Neuron (in vitro differentiated cells): ENCODE measurements at regions not wholly inside any gene's neighbourhood (a gene's known extent, or its start where the extent isn't known, plus 50 kb on each side); places are given as distances from the start of the nearest gene placed in this dataset.
"Not testable (repeated sequence)": the region's sequence is repeated elsewhere in the genome, so short reads cannot be mapped to it uniquely, and the experiment has no call there.

ENCODE experiments used
- H2AFZ ChIP-seq: one replicate; pipeline ENCODE4 v1.6.1; 2013; ENCODE audit warnings: low read depth, mild to moderate bottlenecking, inconsistent platforms, low read length, moderate library complexity
- H3K27me3 ChIP-seq: one replicate; pipeline ENCODE4 v1.6.1; 2013; ENCODE audit warnings: low read length; ENCODE audit not compliant: insufficient read depth
- H3K36me3 ChIP-seq: one replicate; pipeline ENCODE4 v1.6.1; 2013; ENCODE audit warnings: low read length; ENCODE audit not compliant: insufficient read depth
- H3K4me1 ChIP-seq: one replicate; pipeline ENCODE4 v1.6.1; 2013; ENCODE audit warnings: low read length; ENCODE audit not compliant: insufficient read depth
- H3K4me3 ChIP-seq: 2 replicates; pipeline ENCODE4 v1.5.1; 2013; ENCODE audit warnings: mild to moderate bottlenecking, low read length, moderate library complexity
- H3K9me3 ChIP-seq: one replicate; pipeline ENCODE4 v1.6.1; 2013; ENCODE audit warnings: low read length

DNA sequence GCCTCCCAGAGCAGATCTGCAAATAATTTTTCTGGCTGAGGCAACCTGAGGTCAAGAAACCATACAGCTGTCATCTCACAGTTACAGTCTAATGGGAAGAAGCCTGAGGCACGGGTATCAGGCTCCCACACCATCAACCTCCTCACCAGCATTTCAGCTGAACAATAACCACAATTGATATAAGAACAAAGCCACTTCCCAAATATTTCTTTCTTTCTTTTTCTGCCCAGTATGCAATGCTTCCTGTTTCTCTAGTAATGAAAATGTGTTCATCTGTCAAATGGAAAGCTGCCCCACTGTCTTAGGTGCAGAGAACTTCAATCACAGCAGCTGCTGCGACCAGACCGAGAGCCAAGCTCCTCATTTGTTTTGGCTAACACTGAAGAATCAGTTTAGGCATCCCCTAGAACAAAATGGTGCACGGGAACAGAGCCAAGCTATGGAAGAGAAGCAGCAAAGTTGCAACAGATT lies 108.4 kb downstream of the BLID start:
- H3K27me3 ChIP-seq: peaks cover 5% of the 10 kb centered on the region
- no peaks in the 10 kb centered on the region for H3K9me3 ChIP-seq
- no peak overlapping the region for H2AFZ ChIP-seq
- no peak overlapping the region for H3K4me3 ChIP-seq
- H3K4me1 ChIP-seq: no peaks in the 10 kb centered on the region
- no peaks in the 10 kb centered on the region for H3K36me3 ChIP-seq

DNA sequence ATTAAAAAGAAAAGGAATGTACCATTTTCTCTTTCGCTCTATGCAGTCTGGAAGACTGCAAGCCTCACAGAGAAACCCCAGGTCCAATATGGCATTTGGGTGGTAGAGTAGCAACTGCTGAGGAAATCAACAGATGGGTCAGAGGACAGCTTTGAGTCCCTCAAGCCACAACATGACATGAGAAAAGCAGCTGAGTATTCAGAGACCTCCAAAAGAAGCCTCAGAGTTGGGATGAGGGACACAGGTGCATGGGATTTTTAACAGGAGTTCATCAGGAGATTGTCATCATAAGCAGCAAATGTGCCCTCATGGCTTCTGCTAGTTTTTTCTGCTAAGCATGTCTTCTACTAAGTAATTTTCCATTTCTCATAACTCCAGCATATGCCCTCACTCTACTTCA lies 111.6 kb downstream of the BLID start:
- H3K4me1 ChIP-seq: no peaks in the 10 kb centered on the region
- H3K27me3 ChIP-seq: peaks cover 5% of the 10 kb centered on the region
- H2AFZ ChIP-seq: no peak overlapping the region
- H3K36me3 ChIP-seq: no peaks in the 10 kb centered on the region
- H3K4me3 ChIP-seq: no peak overlapping the region
- no peaks in the 10 kb centered on the region for H3K9me3 ChIP-seq

DNA sequence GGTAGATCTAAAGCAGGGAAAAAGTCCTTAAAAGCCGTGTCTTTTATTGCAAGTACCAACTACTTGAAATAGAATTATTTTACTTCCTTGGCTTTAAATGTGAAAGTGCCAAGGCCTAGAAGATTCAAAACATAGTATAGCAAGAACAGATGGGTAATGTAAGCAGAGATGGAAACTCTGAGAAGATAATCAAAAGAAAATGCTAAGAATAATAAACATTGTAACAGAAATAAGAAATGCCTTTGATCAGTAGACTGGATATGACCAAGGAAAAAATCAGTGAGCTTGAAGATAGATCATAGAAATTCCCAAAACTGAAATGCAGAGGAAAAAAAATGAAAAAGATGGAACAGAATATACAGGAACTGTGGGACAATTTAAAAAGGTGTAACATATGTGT lies 113.1 kb downstream of the BLID start:
- no peaks in the 10 kb centered on the region for H3K36me3 ChIP-seq
- H3K4me3 ChIP-seq: no peak overlapping the region
- no peaks in the 10 kb centered on the region for H3K4me1 ChIP-seq
- peaks cover 5% of the 10 kb centered on the region for H3K27me3 ChIP-seq
- H2AFZ ChIP-seq: no peak overlapping the region
- H3K9me3 ChIP-seq: no peaks in the 10 kb centered on the region

DNA sequence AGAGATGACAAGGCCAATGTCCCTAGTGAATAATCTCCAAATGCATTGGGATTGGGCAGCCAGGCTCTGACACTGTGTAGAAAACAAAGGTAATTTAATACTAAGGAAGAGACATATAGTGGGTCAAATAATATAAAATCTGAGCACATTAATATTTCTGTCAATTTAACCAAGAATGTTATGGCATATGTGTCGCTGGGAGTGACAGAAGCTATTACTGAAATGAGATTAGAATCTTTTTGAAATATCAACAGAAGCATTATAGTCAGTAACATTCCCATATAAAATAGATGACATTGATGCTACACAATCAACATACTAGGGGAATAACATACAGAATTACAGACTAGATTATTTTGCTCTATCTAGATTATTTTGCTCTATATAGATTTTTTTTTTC lies 114.0 kb downstream of the BLID start:
- Histone ChIP-seq H3K4me3 (no peak overlapping the region), H3K9me3 (no peaks in the 10 kb centered on the region), H3K36me3 (no peaks in the 10 kb centered on the region), H2AFZ (no peak overlapping the region), H3K27me3 (peaks cover 1% of the 10 kb centered on the region), H3K4me1 (no peaks in the 10 kb centered on the region)

DNA sequence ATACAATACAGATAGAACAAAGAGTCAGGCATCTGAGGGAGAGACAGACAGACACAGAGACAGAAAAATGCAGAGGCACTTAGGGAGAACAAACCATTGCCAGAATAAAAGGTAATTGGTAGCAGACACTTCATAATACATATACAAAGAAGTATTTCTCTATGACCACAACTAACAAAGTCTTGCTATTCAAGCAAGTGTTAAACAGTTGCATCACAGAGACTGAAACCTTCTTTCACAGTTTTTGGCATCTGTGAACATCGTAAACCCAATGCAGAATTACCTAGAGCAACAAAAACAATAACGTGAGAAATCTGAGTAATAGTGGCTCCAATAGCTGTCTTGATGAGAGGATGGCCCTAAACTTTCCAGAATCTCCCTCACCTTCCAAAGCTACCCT lies 116.4 kb downstream of the BLID start:
- Histone ChIP-seq H3K9me3 (no peaks in the 10 kb centered on the region), H3K27me3 (no peaks in the 10 kb centered on the region), H3K4me1 (no peaks in the 10 kb centered on the region), H2AFZ (no peak overlapping the region), H3K36me3 (no peaks in the 10 kb centered on the region), H3K4me3 (no peak overlapping the region)

DNA sequence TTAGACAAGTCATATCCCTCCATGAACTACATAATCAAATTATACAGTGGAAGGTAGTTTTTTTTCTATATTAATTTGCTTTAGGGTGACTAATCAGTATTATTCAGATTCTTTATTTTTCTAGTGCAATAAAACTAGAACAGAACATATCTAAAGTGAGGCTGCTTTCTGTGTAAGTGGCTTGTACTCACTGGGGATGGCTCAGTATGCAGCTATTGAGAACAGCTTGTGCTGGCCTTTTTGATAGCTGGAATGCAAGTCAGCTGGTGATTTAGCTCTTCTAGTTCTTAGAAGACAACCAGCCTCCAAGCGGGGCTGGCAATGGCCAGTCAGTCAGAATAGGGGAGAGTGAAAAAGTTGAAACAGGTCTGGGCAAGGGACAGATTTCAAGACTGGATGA lies 119.4 kb downstream of the BLID start:
- no peaks in the 10 kb centered on the region for H3K9me3 ChIP-seq
- H3K36me3 ChIP-seq: no peaks in the 10 kb centered on the region
- no peaks in the 10 kb centered on the region for H3K4me1 ChIP-seq
- H3K4me3 ChIP-seq: no peak overlapping the region
- H2AFZ ChIP-seq: no peak overlapping the region
- no peaks in the 10 kb centered on the region for H3K27me3 ChIP-seq

DNA sequence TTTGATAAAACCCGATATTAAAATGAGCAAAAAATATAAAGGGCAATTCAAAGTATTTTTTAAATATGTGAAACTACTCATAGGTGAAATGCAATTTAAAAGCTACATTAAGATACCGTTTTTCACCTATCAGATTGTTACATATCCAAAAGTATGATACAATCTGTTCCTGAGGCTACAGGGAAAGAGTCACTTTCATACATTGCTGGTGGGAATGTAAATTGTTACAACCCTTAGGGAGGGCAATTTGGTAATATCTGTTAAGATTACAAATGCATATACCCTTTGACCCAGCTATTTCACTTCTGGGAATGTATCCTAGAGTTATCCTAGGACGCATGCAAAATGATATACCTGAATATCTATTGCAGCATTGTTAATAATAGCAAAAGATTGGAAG lies 132.1 kb downstream of the BLID start:
- Histone ChIP-seq H3K9me3 (no peaks in the 10 kb centered on the region), H2AFZ (no peak overlapping the region), H3K4me3 (no peak overlapping the region), H3K36me3 (no peaks in the 10 kb centered on the region), H3K27me3 (no peaks in the 10 kb centered on the region), H3K4me1 (no peaks in the 10 kb centered on the region)

DNA sequence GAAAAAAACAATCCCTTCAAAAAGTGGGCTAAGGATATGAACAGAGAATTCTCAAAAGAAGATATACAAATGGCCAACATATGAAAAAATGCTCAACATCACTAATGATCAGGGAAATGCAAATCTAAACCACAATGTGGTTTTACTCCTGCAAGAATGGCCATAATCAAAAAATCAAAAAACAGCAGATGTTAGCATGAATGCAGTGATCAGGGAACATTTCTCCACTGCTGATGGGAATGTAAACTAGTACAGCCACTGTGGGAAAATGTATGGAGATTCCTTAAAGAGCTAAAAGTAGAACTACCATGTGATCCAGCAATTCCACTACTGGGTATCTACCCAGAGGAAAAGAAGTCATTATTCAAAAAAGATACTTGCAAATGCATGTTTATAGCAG lies 138.1 kb downstream of the BLID start:
- H3K4me1 ChIP-seq, H3K27me3 ChIP-seq, H3K36me3 ChIP-seq, H3K4me3 ChIP-seq, H3K9me3 ChIP-seq, H2AFZ ChIP-seq: not testable (repeated sequence)

DNA sequence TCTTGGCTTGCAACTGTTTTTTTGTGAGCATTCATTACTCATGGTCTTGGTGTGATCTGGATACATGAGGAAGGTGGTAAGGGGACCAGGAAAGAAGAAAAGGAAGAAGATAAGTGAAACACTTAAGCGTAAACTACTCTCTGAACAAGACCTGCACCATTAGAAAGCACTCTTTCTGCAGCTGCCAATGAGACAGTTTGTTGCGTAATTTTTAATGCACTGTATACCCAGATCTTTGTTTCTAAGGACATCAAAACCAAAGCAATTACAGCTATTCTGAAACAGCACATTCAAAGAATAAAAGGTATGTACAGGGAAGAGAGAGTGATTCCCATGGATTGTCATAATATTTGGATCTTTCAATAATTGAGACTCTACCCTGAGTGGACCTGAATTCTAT lies 147.4 kb downstream of the BLID start:
- Histone ChIP-seq H2AFZ (no peak overlapping the region), H3K4me1 (peaks cover 4% of the 10 kb centered on the region), H3K9me3 (no peaks in the 10 kb centered on the region), H3K27me3 (peaks cover 3% of the 10 kb centered on the region), H3K36me3 (no peaks in the 10 kb centered on the region), H3K4me3 (no peak overlapping the region)

DNA sequence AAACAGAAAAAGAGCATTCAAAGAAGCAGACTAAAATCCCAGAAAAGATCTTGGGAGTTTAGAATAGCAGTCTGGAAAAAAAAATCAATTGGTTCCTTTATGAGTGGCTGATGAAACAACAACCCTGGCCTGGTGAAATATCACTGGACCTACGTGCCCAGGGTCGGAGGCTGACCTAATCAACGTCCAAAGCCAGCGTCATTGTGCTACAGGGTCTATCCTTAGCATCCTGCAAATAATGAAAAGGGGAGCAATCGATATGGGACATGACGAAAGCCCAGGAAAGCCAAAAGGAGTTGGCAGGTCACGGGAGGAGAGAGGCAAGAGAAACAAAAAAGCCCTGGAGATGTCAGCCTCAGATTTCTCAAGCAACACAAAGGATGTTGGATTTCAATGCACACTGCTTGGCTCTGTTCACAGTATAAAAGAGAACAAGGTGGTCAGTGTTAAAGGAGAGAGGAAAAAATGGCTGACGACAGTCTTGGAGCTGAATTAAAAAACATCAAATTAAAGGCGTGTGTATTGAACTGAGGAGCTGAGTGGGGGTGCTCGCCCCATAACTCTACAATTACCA lies 148.8 kb downstream of the BLID start:
- H3K4me3 ChIP-seq: no peak overlapping the region
- H3K9me3 ChIP-seq: no peaks in the 10 kb centered on the region
- peaks cover 9% of the 10 kb centered on the region for H3K4me1 ChIP-seq
- H3K27me3 ChIP-seq: peaks cover 3% of the 10 kb centered on the region
- no peaks in the 10 kb centered on the region for H3K36me3 ChIP-seq
- no peak overlapping the region for H2AFZ ChIP-seq

DNA sequence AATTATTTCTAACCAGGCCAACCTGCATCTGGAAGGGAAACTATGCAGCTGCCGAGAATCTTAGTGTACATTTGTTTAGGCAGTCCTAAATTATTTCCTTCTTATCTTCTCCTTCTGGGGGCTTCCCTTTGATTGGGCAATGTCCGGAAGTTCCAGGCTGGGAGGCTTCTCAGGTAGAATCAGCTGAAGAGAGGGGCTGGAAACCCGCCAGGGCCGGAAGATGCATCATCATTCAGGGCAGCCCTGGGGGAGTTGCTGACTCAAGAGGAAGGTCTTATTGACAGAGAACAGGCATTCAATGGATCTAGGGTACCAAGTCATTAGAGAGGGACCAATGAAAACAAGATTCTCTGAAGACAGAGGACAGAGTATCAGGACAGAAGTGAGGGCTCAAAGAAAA lies 150.7 kb downstream of the BLID start:
- H3K9me3 ChIP-seq: no peaks in the 10 kb centered on the region
- no peaks in the 10 kb centered on the region for H3K36me3 ChIP-seq
- peaks cover 3% of the 10 kb centered on the region for H3K27me3 ChIP-seq
- no peak overlapping the region for H2AFZ ChIP-seq
- H3K4me3 ChIP-seq: no peak overlapping the region
- H3K4me1 ChIP-seq: peaks cover 12% of the 10 kb centered on the region

DNA sequence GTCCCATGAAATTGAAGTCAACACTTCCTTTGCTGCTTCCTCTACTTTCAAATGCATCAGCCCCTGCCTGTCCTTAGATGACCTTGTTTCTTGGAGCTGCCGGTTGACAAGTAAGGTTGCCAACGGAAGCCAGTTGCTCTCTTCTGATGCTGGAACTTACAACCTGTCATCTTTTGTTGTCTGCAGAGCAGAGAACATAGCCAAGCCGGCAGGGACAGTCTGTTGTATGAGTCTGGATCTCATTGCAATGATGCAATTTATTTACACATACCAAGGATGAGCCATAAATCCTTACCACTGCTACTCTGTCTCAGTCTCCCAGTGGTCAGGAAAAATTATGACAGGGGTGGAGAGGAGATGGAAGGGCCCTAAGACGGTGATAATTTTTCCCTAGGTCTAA lies 151.4 kb downstream of the BLID start:
- Histone ChIP-seq H2AFZ (no peak overlapping the region), H3K4me3 (no peak overlapping the region), H3K4me1 (peaks cover 12% of the 10 kb centered on the region), H3K27me3 (peaks cover 3% of the 10 kb centered on the region), H3K36me3 (no peaks in the 10 kb centered on the region), H3K9me3 (no peaks in the 10 kb centered on the region)

DNA sequence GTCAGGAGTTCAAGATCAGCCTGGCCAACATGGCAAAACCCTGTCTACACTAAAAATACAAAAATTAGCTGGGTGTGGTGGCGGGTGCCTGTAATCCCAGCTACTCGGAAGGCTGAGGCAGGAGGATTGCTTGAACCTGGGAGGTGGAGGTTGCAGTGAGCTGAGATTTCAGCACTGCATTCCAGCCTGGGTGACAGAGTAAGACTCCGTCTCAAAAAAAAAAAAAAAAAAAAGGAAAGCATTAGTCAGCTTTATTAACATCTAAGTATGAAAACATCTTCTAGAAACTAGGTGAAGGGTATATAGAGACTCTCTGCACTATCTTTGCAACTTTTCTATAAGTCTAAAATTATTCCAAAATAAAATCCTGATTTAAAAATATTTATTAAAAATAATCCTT lies 152.2 kb downstream of the BLID start:
- not testable (repeated sequence) for H3K4me3 ChIP-seq, H3K27me3 ChIP-seq
- H3K4me1 ChIP-seq: peaks cover 12% of the 10 kb centered on the region

DNA sequence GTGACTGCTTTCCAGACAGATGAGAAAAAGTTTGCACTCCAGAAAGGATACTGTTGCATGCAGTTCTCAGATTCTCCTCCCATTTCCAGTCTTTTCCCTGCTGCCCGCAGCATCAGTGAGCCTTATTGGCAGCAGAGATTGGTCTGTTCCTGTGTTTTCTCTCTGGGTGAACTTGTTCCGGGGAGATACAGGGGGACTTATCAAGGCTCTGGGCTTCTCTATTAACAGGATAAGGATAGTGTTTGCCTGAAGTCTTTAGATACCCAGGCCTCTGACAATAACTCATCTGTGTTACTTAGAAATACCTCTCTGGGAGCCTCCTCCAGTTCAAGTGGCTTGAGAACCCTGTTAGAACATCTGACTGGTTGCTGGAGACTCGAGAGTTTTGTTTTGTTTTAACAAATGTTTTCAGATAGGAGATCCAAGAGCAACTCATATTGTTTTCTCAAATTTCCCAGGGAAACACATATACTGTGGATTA lies 154.7 kb downstream of the BLID start:
- Histone ChIP-seq H3K4me1 (peaks cover 8% of the 10 kb centered on the region), H3K27me3 (no peaks in the 10 kb centered on the region), H2AFZ (no peak overlapping the region), H3K36me3 (no peaks in the 10 kb centered on the region), H3K9me3 (no peaks in the 10 kb centered on the region), H3K4me3 (no peak overlapping the region)

More for the DNA sequence above, 152.2 kb downstream of the BLID start:
- not testable (repeated sequence) for H2AFZ ChIP-seq, H3K9me3 ChIP-seq, H3K36me3 ChIP-seq
